T-helper 1 cell (primary cell): ENCODE measurements at regions not wholly inside any gene's neighbourhood (a gene's known extent, or its start where the extent isn't known, plus 50 kb on each side); places are given as distances from the start of the nearest gene placed in this dataset.

Source experiments
- DNase-seq, 5 donors: peaks; one replicate each; pipeline ENCODE4 v3.0.0-alpha.2; 2012 to 2020

- no peak for DNase-seq
Observed at GRCh38 chr2:117726747-117727146, 87.7 kb upstream of the DDX18 start.

- DNase-seq = no peak
Observed at GRCh38 chr2:117737846-117738245, 76.6 kb upstream of the DDX18 start.

GRCh38 chr2:117738991-117739839 is 75.3 kb upstream of the DDX18 start:
- DNase-seq = no peak

GRCh38 chr2:117745537-117745936 is 69.0 kb upstream of the DDX18 start:
- DNase-seq = no peak

- no peak for DNase-seq
Observed at GRCh38 chr2:117755768-117756167, 58.7 kb upstream of the DDX18 start.

- DNase-seq = no peak
Observed at GRCh38 chr2:117760916-117761315, 53.6 kb upstream of the DDX18 start.

- DNase-seq = no peak
Observed at GRCh38 chr2:117762454-117762853, 52.0 kb upstream of the DDX18 start.

- no peak for DNase-seq
Observed at GRCh38 chr2:117763804-117764203, 50.7 kb upstream of the DDX18 start.
